ENCODE measurements at regions not wholly inside any gene's neighbourhood (a gene's known extent, or its start where the extent isn't known, plus 50 kb on each side); places are given as distances from the start of the nearest gene placed in this dataset.

DNA sequence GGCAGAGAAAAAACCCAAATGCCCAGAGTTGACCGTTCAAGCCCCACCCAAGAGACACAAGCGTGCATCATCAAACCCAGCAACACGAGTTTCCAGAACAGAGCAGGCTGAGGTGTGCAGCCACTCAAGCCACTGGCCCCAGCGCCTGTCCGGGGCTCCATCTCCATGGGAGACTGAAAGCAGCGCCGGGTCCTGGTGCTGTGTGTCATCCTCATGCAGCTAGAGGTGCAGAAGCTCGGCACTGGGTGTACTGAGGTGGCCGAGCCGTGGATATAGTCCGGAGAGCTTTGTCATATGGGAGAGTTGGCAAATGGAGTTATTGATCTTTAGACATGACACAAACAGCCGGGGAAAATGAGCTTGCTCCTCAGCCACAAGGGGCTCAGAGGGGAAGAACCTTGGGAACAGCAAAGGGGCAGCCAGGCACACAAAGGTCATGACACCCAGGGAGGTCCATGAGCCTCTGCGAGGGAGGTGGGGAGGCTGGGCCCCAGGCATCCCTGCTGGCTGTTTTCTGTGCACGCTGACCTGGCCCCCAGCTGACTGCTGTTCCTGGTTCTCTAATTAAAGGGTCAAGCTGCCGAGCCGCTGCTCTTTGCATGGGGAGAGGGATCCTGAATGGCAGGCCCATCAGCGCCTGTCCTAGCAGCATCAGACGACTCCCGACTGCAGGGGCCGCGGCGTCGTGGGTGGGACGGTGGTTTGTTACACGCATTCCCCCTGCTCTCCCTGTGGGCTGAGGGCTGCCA lies 145.4 kb upstream of the SFSWAP start:
- Histone ChIP-seq H3F3A (ENCODE audit: insufficient read depth, low read length) (no peaks in the 10 kb centered on the region), H3K36me3 (ENCODE audit: insufficient read depth, low read length) (no peaks in the 10 kb centered on the region), H3K79me2 (ENCODE audit: insufficient read depth, low read length) (no peaks in the 10 kb centered on the region), H3K9ac (ENCODE audit: low read length) (no peak overlapping the region), H3K4me2 (ENCODE audit: low read length) (no peak overlapping the region), H4K20me1 (ENCODE audit: insufficient read depth, low read length) (no peaks in the 10 kb centered on the region), H3K9me3 (ENCODE audit: low read length) (no peaks in the 10 kb centered on the region), H3K4me3 (ENCODE audit: low read depth, low read length, poor library complexity, severe bottlenecking) (no peak overlapping the region), H3K27me3 (ENCODE audit: insufficient read depth, low read length) (0 out of 2 replicates have a peak, but pooled peaks cover 4% of the 10 kb centered on the region), H3K27ac (ENCODE audit: low read depth, low read length, poor library complexity, severe bottlenecking) (no peak overlapping the region), H3K9me2 (ENCODE audit: low read depth, low read length) (no peaks in the 10 kb centered on the region), H2AFZ (ENCODE audit: low read length) (no peak overlapping the region), H3K4me1 (ENCODE audit: insufficient read depth, low read length, severe bottlenecking) (no peaks in the 10 kb centered on the region)
- no peak for TF ChIP-seq EZH2 (IDR thresholded peaks at IDR 0.05; ENCODE audit: borderline replicate concordance, low read length)
- TF ChIP-seq, protein P1, sequence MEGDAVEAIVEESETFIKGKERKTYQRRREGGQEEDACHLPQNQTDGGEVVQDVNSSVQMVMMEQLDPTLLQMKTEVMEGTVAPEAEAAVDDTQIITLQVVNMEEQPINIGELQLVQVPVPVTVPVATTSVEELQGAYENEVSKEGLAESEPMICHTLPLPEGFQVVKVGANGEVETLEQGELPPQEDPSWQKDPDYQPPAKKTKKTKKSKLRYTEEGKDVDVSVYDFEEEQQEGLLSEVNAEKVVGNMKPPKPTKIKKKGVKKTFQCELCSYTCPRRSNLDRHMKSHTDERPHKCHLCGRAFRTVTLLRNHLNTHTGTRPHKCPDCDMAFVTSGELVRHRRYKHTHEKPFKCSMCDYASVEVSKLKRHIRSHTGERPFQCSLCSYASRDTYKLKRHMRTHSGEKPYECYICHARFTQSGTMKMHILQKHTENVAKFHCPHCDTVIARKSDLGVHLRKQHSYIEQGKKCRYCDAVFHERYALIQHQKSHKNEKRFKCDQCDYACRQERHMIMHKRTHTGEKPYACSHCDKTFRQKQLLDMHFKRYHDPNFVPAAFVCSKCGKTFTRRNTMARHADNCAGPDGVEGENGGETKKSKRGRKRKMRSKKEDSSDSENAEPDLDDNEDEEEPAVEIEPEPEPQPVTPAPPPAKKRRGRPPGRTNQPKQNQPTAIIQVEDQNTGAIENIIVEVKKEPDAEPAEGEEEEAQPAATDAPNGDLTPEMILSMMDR (IDR thresholded peaks at IDR 0.05; ENCODE audit: low read length) = no peak

GRCh38 chr12:131568336-131568735 lies 142.6 kb upstream of the SFSWAP start:
- no peaks in the 10 kb centered on the region for H3K36me3 ChIP-seq (ENCODE audit: insufficient read depth, low read length)
- H3F3A ChIP-seq (ENCODE audit: insufficient read depth, low read length) = no peaks in the 10 kb centered on the region
- H3K4me2 ChIP-seq (ENCODE audit: low read length) = no peak overlapping the region
- H4K20me1 ChIP-seq (ENCODE audit: insufficient read depth, low read length) = no peaks in the 10 kb centered on the region
- H3K9me3 ChIP-seq (ENCODE audit: low read length) = no peaks in the 10 kb centered on the region
- H3K9ac ChIP-seq (ENCODE audit: low read length) = no peak overlapping the region
- no peak overlapping the region for H3K4me3 ChIP-seq (ENCODE audit: low read depth, low read length, poor library complexity, severe bottlenecking)
- no peak overlapping the region for H2AFZ ChIP-seq (ENCODE audit: low read length)
- no peak overlapping the region for H3K27ac ChIP-seq (ENCODE audit: low read depth, low read length, poor library complexity, severe bottlenecking)
- H3K4me1 ChIP-seq (ENCODE audit: insufficient read depth, low read length, severe bottlenecking) = no peaks in the 10 kb centered on the region
- H3K9me2 ChIP-seq (ENCODE audit: low read depth, low read length) = no peaks in the 10 kb centered on the region
- H3K79me2 ChIP-seq (ENCODE audit: insufficient read depth, low read length) = no peaks in the 10 kb centered on the region
- H3K27me3 ChIP-seq (ENCODE audit: insufficient read depth, low read length) = 0 out of 2 replicates have a peak, but pooled peaks cover 4% of the 10 kb centered on the region
- TF ChIP-seq, protein P1 (IDR thresholded peaks at IDR 0.05; ENCODE audit: low read length) = no peak
- TF ChIP-seq EZH2 (IDR thresholded peaks at IDR 0.05; ENCODE audit: borderline replicate concordance, low read length) = no peak

DNA sequence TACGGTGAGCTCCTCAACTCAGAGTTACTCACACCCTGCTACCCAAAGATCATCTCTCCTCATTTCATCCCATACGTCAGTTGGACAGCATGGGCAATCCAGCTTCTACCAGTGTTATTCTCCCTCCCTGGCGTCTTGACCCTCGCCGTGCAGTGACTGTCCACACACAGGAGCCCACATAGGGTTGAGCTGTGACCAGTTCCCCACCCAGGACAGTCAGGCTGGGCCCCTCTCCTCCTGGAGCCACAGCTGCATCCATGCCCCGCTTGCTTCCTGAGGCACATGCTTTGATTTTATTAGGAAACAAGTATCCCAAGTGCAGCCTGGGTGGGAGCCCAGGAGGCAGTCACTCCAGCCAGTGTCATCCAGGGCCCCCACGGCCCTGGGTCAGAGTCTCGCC lies 140.3 kb upstream of the SFSWAP start:
- Histone ChIP-seq H3K4me3 (ENCODE audit: low read depth, low read length, poor library complexity, severe bottlenecking) (no peak overlapping the region), H3K9ac (ENCODE audit: low read length) (no peak overlapping the region), H3K27me3 (ENCODE audit: insufficient read depth, low read length) (0 out of 2 replicates have a peak, but pooled peaks cover 4% of the 10 kb centered on the region), H3K4me1 (ENCODE audit: insufficient read depth, low read length, severe bottlenecking) (no peaks in the 10 kb centered on the region), H4K20me1 (ENCODE audit: insufficient read depth, low read length) (no peaks in the 10 kb centered on the region), H3K4me2 (ENCODE audit: low read length) (no peak overlapping the region), H2AFZ (ENCODE audit: low read length) (no peak overlapping the region), H3K79me2 (ENCODE audit: insufficient read depth, low read length) (no peaks in the 10 kb centered on the region), H3K27ac (ENCODE audit: low read depth, low read length, poor library complexity, severe bottlenecking) (no peak overlapping the region), H3F3A (ENCODE audit: insufficient read depth, low read length) (no peaks in the 10 kb centered on the region), H3K9me2 (ENCODE audit: low read depth, low read length) (no peaks in the 10 kb centered on the region), H3K9me3 (ENCODE audit: low read length) (no peaks in the 10 kb centered on the region), H3K36me3 (ENCODE audit: insufficient read depth, low read length) (no peaks in the 10 kb centered on the region)
- TF ChIP-seq, protein P1 (IDR thresholded peaks at IDR 0.05; ENCODE audit: low read length) = no peak
- no peak for TF ChIP-seq EZH2 (IDR thresholded peaks at IDR 0.05; ENCODE audit: borderline replicate concordance, low read length)

All from OCI-LY1 (cell line).